HG03460 (cell line): ENCODE measurements at regions not wholly inside any gene's neighbourhood (a gene's known extent, or its start where the extent isn't known, plus 50 kb on each side); places are given as distances from the start of the nearest gene placed in this dataset.

Source experiments
- ATAC-seq: cut with Tn5 transposase; IDR thresholded peaks from one replicate; pipeline ENCODE4 v1.9.1; 2021; ENCODE audit not compliant: unreplicated experiment

GRCh38 chr5:38032149-38032548, 192.3 kb upstream of the GDNF start:
- ATAC-seq = no peak

- ATAC-seq = no peak
Observed at GRCh38 chr5:38031304-38031703, 191.5 kb upstream of the GDNF start.

DNA sequence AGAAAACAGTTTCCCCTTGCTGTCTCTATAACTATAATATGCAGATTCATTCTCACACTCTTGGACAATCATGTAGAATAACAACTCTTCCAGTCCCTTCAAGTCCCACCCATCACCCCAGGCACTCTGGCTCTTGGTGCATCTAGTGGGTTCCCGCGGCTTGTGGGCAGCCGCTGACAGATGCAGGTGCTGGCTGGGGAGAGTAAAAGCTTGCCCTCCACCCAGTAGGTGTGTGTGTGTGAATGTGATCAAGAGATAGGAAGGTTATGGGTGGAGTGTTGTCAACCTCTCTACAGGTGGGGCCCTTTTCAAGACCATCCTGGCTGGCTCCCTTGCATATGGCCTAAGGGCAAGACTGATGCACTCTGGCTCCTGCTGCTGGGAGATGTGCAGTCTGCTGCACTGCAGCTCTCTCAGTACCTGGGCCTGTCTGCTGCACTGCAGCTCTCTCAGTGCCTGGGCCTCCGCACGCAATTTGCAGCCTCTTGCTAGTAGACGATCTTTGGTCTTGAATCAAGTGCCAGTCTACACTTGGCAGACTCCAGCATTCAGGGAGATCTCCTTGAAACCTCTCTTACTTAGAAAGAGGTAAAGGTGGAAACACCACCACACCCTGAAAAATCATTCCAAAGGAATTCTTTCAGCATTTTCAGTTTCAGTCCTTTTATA, 189.7 kb upstream of the GDNF start:
- ATAC-seq = no peak

DNA sequence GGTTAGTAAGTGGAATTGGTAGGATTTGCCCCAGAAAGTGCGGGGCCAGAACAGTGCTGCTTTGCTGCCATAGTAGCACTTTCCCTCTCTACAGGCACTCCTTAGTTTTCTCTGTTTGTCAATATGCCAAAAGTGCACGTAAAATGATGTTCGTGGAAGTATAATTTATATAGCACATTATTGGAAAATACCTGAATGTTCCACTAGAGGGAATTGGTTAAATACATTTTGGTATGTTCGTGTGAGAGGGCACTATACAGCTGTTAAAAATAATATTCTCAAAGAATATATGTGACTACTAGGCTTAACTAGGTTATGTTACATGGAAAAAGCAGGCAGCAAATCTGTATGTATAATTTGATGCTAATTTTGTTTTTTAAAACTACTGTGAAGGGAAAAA, 184.0 kb upstream of the GDNF start:
- ATAC-seq = no peak

- no peak for ATAC-seq
Observed at GRCh38 chr5:38023371-38023770, 183.5 kb upstream of the GDNF start.

GRCh38 chr5:38022631-38023030, 182.8 kb upstream of the GDNF start:
- ATAC-seq = no peak

- ATAC-seq = no peak
Observed at GRCh38 chr5:38018016-38018415, 178.2 kb upstream of the GDNF start.

GRCh38 chr5:38013107-38013506, 173.3 kb upstream of the GDNF start:
- ATAC-seq = no peak

DNA sequence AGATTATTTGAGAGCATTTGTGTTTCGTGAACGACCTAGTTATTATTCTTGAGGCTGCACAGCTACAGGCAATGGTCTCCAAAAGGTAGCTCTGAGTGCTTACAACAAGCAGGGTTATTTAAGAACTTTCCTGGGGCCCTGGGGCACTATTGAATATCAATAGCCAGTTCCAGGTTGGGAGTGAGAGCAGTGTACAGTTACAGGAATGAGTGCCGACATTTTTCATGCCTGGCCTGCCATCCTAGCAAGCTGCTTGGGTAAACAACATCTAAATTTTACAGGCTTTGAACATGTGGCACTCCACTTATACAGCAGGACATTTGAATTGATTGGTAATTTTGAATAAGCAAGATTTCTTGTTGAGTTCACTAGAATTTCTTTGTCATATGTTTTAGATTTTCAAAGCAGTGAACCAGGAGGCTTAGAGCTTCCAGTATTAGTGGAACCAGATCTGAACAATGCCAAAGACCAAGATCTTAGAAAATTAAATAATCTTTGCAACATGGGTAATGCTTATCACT, 171.9 kb upstream of the GDNF start:
- no peak for ATAC-seq

DNA sequence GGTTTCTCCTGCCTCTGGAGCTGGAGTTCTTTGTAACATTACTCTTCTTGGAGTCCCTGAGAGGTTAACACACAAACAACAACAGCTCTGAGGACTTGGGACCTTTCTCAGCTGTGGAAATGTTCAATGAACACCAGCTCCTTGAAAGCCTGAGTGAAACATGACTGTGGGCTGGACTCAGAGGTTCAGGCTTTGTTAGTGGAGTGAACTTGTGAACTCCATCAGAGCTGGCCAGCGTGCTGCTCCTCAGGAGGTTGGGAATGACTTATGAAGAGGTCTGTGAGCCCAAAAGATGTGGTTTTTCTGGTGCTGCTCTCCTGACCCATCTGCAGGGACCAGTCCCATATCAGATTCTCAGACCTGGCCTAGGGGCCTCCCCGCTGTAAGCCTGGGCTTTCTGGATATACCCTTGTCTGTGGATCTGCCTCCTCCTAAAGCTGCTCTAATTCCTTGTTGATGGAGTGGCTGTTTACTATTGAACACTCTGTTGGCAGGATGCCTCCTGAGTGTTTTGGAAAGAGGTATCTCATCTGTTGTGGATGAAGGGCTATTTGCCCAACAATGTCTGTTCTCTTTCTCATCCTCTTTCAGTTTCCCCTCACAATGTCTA, 170.0 kb upstream of the GDNF start:
- no peak for ATAC-seq

DNA sequence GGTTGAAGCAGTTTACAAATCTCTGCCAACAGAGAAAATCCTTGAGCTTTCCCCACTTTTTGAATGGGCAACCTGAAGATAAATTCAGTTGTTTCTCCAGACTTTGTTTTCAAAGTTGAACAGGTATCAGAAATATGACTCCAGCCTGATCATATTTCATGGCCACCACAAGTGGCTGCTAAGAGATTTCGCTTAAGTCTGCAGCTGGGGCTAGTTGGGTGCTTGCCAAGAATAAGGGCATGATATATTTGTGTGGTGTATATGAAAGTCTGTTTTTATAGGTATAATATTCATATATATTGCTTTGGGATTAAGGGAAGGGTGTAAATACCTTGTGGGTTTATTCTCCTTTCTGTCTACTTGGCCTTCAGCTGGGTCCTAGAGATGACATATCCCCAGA, 168.4 kb upstream of the GDNF start:
- ATAC-seq = no peak

DNA sequence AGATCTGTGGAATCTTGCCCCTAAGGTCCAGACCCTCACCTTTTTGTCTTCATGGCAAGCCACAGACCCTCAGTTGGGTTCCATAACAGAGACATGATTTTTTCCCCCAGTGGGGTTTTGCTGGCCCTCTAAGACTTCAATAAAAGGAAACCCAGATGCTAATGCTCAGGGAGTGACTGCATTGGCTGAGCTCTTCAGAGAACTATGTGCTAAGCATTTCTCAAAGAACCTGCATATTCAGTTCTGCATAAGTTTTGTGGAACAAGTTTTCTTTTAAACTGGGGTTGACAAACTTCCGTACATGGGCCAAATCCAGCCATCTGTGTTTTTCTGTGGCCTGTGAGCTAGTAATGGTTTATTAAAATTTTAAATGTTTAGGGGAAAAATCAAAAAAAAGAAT, 159.8 kb upstream of the GDNF start:
- no peak for ATAC-seq

DNA sequence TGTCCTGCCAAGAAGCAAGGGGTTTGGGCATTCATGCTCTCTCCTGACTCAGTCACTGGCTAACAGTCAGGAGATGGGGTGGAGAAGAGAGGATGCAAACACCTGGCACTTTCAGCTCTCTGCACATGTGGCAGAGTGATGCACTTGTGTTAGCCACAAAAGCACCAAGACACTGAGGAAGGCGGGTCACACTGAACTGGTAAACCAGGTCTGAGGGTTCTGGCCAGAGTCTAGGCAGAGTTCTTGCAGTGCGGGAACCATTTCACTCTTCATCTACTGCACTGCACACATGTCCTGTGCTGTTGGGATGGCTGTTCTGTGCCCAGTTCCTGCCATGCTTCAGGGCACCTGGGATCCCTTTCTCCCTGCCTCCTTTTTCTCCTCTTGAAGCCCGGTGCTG, 157.1 kb upstream of the GDNF start:
- ATAC-seq = no peak

DNA sequence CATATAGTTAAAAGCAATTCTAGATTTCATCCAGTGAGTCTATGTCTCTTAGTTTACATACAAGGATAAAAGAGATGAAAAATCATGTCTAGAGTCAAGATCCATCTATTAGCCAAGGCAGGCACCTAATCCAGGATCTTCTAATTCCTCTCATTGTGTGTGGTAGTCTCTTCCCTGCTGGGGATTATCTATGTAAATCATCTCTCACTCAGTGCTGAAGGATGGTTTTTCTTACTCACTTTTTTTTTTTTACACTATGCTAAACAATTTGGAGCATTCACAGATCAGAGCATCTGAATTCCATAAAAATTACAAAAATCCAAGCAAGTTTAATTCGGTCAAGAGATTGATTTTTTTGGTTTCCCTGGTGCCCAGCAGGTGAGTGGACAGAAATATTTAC, 154.9 kb upstream of the GDNF start:
- no peak for ATAC-seq

DNA sequence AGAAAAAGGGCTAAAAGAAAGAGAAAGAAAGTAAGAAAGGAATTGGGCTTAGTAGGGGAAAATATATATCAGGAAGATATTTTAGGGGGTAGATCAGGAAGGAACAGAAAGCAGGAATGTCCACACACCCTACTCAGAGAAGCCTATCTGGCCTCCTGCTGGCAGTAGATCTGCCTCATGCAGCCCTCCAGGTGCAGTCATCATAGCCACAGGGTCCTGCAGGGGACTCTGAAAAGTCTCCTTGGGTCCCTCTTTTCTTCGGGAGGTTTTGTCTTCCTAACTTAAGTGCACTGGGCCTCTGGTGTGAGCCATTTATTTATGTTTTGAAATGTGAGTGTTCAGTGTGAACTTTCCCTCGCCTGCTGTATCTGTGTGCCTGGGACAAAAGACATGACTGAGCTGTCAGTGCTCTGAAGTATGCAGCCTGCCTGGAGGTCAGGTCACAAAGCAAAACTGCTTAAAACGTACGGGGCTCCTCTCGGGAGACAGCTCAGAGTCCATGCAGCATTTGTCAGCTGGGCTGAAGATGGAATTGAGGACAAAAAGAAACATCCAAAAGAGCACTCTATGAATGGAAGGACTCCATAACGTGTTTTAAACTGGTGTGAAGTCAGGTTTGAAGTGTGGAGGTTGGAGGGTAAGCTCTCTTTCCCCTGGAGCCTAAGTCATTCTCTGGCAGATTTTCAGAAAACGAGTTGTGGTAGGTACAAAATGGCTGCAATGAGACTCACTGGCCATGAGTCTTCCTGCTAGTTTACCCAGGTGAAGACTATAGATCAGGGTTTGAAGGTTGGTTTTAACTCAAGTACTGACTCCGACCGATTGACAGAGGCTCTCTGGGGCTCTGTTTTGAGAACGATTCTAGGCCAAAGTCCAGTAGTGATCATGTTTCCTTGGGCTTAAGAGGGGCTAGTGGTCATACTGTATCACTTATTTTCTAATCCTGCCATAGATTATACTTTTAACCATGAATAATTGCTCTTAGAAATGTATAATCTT, 151.8 kb upstream of the GDNF start:
- ATAC-seq = no peak

GRCh38 chr5:37989884-37990283, 150.0 kb upstream of the GDNF start:
- no peak for ATAC-seq

- no peak for ATAC-seq
Observed at GRCh38 chr5:37988454-37989046, 148.7 kb upstream of the GDNF start.

GRCh38 chr5:37984300-37984699, 144.5 kb upstream of the GDNF start:
- ATAC-seq = no peak

- no peak for ATAC-seq
Observed at GRCh38 chr5:37983463-37983862, 143.6 kb upstream of the GDNF start.

DNA sequence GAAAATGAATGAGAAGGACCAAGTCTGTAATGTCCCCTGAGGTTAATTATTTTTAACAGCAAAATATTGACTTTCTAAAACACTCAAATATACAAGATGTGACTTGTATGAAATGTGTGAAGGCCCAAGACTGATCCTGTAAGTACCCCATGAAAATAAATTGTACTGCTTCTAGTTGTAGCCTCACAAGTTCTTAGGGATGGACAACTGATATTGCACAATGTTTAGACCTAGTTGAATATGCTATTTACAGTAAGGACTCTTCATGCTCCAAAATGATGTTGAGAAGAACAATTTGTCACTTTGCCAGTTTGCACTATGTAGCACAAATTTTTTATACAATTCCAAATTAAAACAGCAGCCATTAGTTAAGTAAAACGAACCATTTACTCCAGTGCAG, 139.7 kb upstream of the GDNF start:
- no peak for ATAC-seq

- ATAC-seq = no peak
Observed at GRCh38 chr5:37975531-37975930, 135.7 kb upstream of the GDNF start.
